GM13976 (cell line): ENCODE measurements at regions not wholly inside any gene's neighbourhood (a gene's known extent, or its start where the extent isn't known, plus 50 kb on each side); places are given as distances from the start of the nearest gene placed in this dataset.

Experiments
- DNase-seq: peaks from one replicate; pipeline ENCODE4 v3.0.0; 2012; ENCODE audit warnings: low spot score
- in situ Hi-C: fragments of 300-500 bp; cut with MboI; formaldehyde crosslinking; loops from one replicate; pipeline ENCODE4 v1.12.0; 2022; ENCODE audit warnings: low sequenced_read_pairs, mixed read lengths, inconsistent platforms; ENCODE audit not compliant: unreplicated experiment
- TF ChIP-seq, protein P1 (sequence below): IDR thresholded peaks from 2 replicates; pipeline ENCODE4 v1.5.1; 2012; ENCODE audit warnings: borderline replicate concordance, mild to moderate bottlenecking; ENCODE audit not compliant: insufficient read depth; ENCODE audit errors: extremely low read depth, missing control alignments, control extremely low read depth

DNA sequence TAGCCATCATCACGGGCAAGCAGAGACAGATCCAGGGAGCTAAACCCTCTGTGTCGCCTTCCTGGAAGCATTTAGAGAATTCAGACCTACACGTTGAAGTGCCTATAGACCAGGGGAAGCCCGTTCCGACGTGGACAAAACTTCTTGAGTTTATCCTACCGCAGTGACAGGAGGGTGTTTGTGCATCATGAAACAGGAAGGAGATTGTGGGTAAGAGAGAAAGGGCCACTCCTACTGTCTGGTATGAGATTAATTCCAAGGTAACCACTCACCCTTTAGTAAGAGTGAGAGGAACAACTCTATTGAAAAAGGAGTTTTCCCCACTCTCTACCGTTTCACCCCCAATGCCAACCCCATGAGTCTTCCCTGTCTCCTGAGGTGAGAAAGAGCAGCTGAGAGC is 133.7 kb downstream of the TFAP2C start:
- no peak for DNase-seq
- in situ Hi-C loops: no loop called here
- TF ChIP-seq, protein P1, sequence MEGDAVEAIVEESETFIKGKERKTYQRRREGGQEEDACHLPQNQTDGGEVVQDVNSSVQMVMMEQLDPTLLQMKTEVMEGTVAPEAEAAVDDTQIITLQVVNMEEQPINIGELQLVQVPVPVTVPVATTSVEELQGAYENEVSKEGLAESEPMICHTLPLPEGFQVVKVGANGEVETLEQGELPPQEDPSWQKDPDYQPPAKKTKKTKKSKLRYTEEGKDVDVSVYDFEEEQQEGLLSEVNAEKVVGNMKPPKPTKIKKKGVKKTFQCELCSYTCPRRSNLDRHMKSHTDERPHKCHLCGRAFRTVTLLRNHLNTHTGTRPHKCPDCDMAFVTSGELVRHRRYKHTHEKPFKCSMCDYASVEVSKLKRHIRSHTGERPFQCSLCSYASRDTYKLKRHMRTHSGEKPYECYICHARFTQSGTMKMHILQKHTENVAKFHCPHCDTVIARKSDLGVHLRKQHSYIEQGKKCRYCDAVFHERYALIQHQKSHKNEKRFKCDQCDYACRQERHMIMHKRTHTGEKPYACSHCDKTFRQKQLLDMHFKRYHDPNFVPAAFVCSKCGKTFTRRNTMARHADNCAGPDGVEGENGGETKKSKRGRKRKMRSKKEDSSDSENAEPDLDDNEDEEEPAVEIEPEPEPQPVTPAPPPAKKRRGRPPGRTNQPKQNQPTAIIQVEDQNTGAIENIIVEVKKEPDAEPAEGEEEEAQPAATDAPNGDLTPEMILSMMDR: no peak

DNA sequence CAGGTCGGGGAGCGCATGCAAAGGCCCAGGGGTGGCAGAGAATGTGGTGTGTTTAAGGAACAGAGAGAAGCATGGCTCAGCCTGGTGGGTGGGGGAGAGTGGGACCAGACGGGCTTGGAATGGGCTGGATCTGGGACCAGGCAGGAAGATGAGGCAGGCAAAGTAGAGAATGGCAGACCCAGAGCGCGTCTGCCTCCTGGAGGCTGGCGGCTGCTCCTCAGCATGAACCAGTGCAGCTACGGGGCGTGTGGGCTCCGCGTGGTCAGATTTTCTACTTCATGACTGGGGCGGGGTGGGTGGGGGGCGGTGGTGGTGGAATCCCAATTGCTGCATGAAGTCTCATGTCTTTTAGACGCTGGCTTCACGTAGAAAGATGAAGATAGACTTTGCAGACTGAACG is 135.6 kb downstream of the TFAP2C start:
- TF ChIP-seq, protein P1: no peak
- no peak for DNase-seq
- in situ Hi-C loops: no loop called here

DNA sequence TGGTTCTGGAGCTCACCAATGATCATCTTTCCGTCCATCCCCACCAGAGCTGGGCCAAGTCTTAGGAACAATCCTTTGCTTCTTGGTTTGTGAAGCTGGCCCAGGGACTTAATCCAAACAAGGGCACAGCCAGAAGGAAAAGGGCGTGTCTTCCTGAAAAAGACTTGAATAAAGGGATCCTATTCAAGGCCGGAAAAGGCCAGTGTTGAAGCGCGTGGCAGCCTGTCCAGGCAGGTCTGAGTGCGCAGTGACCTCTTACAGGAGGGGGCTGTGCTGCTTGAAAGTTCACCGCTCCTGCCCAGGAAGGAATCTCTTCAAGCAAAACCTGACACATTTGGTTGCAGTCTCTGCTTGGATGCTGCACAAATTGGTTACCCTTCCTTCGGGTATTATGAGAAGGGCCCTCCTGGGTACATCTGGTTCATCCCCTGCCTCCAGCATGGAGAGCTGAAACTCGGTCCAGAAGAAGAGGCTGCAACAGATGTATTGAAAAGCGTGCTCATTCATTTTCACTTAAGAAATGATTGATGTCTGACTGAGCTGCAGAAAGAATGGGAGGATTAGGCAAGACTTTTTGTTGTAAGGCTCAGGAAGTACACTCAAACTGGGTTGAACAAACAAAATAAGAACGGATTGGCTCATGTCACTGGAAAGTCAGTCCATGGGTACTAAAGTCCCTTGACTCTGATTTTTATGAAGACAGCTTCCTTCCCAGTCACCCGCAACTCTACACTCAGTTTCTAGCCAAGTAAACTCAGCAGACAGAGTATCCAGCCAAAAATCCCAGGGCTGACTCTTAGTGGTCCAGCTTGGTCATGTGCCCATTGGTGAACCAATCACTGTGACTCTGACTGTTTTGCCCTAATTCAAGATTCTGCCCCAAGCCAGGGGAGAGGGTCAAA is 136.3 kb downstream of the TFAP2C start:
- in situ Hi-C loops: no loop called here
- TF ChIP-seq, protein P1: no peak
- DNase-seq: no peak

DNA sequence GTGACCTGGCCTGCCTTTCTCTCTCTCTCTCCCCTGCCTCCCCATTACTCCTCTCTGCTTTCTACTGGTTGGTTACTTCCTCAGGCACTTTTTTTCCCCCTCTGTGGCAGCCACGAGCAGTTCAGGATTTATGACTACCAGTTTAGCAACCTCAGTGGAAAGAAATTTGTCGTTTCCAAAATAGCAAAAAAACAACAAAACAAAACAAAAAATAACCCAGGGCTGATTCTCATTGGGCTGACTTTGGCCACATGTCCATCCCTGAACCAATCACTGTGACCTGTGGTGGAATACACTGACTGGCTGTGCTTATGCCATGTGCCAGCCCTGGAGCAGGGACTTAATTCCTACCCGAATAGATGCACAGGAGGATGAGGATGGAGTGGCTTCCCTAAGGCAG is 137.4 kb downstream of the TFAP2C start:
- in situ Hi-C loops: no loop called here
- DNase-seq: no peak
- TF ChIP-seq, protein P1: no peak

DNA sequence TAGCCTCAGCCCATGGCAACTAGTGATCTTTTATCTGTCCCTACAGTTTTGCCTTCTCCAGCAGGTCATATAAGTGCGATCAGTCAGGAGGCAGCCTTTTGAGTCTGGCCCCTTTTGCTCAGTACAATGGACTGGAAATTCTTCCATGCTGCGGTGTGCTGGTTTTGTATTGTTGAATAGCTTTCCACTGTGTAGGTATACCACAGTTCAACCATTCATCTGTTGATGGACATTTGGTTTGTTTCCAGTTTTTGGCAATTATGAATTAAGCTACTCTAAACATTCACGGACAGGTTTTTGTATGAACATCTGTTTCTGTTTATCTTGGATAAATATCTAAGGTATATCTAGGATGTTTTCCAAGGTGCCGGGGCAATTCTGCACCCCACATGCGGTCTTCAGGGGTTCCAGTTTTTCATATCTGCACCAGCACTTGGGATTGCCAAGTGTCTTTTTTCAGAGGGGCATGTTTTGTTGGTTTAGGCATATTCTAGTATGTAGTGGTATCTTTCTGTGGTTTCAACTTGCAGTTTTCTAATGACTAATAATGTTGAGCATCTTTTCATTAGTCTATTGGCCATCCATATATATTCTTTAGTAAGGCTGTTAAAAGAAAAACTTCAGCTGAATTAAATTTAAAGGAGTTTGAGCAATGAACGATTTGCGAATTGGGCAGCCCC is 141.0 kb downstream of the TFAP2C start:
- no peak for DNase-seq
- in situ Hi-C loops: no loop called here
- TF ChIP-seq, protein P1: no peak

DNA sequence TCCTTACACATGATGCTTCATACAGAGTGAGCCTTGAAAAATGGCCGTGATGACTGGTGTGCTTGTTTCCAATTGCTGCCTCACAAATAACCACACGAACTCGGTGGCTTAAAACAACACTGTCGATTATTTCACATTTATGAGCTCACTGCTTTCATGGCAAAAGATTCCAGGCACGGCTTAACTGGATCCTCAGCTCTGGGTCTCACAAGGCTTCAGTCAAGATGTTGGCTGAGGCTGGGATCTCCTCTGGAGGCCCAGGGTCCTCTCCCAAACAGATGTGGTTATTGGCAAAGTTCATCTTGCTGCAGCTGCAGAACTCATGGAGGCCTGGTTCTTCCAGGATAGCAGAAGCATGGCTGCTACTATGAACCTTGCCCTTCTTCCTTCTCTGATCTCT is 144.6 kb downstream of the TFAP2C start:
- in situ Hi-C loops: no loop called here
- DNase-seq: no peak
- TF ChIP-seq, protein P1: no peak
